HG03135 (cell line): ENCODE measurements at regions not wholly inside any gene's neighbourhood (a gene's known extent, or its start where the extent isn't known, plus 50 kb on each side); places are given as distances from the start of the nearest gene placed in this dataset.
"Not testable (repeated sequence)": the region's sequence is repeated elsewhere in the genome, so short reads cannot be mapped to it uniquely, and the experiment has no call there.

Experiments
- ATAC-seq: cut with Tn5 transposase; IDR thresholded peaks from one replicate; pipeline ENCODE4 v1.9.1; 2021; ENCODE audit warnings: mild to moderate bottlenecking, moderate library complexity; ENCODE audit not compliant: unreplicated experiment

DNA sequence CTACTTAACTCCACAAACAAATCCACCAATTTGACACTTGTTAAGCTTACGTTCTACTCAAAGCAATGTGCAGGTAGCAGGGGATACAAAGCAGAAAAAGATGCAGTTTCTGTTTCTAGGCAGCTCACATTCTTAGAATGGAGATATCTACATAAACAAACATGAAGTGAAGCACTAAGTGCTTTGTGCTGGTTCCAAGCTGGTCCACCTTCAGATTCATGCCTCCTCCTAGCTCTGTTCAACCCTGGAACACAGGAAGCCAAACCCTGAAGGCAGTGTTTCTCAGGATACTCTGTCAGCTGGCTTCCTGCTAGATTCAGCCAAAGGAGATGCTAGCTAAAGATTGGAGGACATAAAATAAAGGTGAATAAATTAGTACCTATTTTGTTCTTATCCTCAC, 55.3 kb upstream of the NOL4 start:
- ATAC-seq = no peak

DNA sequence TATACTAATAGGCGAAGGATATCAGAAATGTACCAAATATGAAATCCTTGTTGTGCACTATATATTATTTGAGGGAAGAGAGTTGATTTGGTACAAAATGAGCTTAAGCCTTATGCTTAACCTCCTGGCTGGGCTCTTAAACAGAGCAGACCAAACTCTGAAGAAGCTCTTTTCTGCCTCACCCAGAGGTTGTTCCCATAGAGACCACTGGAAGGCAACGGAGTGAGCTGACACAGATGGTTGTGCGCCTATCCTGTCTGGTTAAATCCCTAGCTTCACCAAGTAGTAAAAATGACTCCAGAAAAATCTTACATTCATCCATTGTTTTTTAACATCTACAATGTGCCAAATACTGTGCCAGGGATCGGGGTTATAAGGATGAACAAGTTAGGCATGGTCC, 55.9 kb upstream of the NOL4 start:
- no peak for ATAC-seq

DNA sequence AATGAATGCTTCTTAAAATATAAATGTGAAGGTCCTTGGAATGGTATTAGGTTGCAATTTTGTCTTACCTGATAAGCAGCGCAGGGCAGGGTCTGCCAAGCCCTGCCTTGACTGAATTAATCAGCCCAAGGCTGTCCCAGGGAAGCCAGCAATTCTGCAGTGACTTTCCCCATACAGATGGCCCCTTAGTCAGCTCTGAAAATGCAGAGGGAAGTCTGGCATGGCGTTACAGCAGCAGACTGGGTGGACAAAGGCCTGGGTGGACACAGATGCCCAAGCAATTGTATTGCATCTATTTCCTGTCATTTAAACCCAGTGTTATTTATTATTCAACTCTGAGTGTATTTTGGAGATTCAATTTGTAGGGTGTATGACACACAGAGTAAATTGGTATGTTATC, 56.6 kb upstream of the NOL4 start:
- ATAC-seq = no peak

DNA sequence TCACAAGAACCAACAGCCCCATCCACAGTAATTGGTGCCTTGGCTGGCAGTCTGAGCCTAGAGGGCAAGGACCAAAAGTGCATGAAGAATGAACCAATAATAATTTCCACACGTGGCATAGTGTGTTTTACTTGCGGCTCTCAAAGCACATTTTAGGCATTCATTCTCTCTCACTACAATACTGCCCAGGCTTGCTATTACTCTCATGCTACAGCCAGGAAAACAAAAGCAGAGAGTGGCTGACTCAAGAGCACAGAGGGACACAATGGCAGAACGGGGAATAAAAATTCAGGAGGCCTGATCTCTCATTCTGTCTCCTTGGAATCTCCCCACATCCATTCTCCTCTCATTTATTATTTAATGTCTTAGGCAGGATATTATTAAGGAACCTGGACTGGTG, 57.0 kb upstream of the NOL4 start:
- ATAC-seq = no peak

DNA sequence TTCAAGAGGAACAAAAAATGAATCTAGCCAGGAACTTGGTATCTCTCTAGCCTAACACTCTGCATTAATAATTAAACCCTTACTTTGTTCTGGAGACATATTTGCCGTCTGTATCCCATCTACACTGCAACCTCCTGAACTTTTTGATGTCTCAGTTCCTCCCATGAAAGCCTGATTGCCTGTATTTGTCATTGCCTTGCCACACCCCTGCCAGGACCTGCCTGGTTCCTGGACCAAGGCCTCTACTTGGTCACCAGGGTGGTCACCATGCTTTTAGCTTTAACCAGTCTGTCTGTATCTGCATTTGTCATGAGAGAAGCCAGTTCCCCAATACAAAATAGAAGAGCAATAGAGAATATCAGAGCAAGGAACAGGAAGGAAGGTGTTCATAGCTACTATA, 58.8 kb upstream of the NOL4 start:
- no peak for ATAC-seq

DNA sequence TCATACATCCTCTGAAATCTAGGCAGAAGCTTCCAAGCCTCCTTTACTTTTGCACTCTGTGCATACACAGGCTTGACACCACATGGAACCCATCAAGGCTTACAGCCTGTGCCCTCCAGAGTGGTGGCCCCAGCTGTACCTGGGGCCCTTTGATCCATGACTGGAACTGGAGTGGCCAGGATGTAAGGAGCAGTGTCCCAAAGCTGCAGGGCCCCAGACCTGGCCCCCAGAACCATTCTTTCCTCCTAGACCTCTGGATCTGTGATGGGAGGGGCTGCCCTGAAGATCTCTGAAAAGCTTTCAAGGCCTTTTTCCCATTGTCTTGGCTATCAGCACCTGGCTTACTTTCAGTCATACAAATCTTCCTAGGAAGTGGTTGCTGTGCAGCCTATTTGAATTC, 63.1 kb upstream of the NOL4 start:
- no peak for ATAC-seq

DNA sequence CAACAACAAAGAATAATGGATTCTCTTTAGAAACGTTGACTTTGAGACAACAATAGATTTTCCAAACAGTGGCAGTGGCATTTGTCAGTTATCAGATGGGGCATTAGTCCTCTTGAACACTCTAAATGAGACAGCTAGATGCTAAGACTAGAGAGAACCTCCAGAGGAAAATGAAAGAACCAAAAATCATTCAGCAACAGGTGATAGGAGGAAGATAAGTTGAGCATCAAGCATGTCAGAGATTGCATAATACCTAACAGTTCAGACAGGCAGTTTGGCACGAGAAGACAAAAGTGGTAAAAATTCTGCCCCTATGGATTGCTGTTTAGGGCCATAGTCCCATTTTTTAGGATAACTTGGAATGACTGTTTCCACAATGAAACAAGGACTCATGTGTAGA, 67.9 kb upstream of the NOL4 start:
- no peak for ATAC-seq

DNA sequence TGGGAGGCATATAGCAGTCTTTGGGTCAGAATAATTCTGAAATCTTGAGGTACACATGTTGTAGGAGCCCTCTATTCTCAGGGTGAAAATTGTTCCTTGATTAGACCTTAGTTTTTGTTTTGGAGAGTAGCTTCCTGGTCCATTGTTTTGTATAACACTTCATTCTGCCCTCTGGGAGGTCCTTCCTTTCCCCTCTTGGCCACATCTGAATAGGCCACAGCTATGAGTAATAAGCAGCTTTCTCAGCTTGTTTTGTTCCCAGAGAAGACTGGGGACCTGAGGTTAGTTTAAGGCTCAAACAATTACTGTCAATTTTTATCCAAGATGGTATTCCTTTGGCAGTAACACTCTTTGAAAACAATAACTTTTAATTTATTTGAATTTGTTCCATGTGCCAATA, 72.6 kb upstream of the NOL4 start:
- no peak for ATAC-seq

DNA sequence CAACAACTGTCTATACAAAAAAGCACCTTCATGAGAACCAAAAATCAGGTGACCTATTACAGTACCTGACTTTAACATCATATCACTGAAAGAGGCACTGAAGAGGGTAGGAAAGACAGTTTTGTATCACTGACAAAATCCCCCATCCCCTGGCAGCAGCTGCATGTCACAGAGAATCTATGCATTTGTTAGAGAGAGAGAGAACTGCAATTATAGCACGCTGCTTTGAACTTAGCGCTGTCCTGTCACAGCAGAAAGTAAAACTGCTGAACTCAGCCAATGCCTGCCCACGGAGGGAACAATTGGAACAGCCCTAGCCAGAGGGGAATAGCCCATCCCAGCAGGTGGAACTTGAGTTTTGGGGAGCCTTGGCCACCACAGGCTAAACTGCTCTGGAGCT, 75.1 kb upstream of the NOL4 start:
- no peak for ATAC-seq

DNA sequence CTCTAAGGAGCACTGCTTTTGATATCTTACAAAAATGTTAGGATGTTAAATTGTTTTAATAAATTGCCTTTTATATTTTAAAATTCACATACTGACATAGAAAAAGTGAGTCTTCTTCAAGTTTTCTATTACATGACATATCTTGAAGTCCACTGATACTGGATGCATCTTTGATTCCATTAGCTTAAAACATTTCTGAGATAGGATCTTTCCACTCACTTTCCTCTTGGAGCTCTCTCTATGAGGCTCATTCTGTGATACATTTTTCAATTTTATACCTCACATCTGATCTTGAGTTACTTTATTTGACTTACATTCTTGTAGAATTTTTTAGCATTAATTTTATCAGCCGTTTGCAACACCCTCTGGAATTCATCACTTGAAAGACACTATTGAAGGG, 86.8 kb upstream of the NOL4 start:
- ATAC-seq = no peak

DNA sequence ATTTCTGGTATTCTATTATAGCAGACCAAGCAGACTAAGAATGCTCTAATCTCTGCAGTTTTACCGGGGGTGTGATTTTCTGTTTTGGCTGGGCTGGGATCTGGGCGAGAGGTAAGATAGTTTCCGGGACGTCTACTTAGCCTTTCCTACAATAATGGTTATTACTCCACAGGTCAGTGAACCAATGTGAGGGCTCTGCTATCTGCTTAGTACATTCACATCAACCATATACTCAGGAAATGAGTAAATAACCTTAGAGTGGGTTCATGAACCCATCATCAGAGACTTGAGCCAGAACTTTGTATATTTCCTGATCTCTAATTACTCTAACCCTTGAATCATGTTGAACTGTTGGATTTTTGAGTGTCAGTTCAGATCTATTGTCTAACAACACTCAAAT, 90.1 kb upstream of the NOL4 start:
- no peak for ATAC-seq

DNA sequence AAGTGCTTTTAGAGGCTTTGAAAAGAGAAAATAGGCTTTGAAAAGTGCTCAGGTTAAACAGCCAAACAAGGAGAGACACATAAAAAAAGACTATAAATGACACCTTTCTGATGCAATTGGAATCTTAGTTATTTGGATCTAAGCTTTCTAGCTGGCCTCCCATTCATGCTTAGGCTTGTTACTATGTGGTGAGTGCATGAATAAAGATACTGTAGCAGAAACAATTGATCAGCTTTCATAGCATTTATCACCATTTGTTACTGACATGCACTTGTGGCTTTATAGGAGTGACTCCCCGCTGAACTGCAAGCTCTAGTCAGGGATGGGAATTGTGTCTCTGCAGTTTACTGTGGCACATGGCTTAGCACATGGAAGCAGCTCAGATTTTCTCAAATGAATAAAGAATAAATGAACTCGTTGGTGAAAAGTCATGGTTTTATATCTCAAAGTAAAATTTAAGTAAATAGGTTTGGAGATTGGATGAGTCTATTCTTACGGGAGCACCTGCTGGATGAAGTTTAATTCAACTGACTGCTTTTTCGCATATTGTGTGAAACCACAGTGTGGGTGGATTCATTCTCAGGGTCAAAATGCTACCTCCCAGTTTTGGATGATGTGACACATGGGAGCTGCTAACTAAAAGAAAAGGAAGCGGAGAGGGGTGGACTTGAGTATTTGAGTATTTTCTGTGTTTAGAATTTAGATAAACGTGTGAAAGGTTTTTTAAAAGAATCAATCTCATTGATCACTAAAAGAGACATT, 91.1 kb upstream of the NOL4 start:
- no peak for ATAC-seq

DNA sequence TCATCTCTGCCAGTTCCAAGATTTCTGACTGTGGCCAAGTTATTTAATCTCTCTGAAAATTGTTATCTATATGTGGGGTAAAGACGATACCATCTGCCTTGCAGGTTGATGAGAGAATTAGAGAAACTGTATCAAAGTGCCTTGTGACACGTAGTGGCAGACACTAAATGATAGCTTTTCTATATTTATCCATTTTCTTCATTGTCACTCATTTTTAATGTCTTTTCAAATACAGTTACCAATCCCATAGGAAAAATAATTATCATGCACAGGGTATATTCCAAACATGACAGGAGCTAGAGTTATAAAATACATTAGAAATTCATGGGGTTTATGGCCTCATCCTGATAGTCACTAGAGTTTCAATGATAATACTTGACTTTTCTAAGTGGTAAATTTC, 95.6 kb upstream of the NOL4 start:
- no peak for ATAC-seq

DNA sequence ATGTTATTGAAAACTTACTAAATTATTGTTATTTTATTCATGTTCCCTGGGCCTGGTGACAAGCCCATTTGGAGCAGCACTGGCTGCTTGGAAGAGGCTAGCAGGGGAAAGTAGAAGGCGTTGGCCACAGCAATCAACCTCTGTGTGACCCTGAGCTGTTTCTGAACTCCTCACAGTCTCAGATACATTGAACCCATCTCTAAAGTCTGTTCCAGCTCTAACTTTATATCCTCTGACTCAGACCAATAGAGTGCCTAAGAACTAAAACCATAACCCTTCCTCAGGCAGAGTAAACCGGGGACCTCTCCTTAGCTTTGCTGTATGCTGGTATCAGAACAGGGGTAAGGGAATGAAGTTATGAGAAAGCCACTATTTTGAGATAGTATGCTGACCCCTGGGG, 96.4 kb upstream of the NOL4 start:
- ATAC-seq = peak; percentile 71

DNA sequence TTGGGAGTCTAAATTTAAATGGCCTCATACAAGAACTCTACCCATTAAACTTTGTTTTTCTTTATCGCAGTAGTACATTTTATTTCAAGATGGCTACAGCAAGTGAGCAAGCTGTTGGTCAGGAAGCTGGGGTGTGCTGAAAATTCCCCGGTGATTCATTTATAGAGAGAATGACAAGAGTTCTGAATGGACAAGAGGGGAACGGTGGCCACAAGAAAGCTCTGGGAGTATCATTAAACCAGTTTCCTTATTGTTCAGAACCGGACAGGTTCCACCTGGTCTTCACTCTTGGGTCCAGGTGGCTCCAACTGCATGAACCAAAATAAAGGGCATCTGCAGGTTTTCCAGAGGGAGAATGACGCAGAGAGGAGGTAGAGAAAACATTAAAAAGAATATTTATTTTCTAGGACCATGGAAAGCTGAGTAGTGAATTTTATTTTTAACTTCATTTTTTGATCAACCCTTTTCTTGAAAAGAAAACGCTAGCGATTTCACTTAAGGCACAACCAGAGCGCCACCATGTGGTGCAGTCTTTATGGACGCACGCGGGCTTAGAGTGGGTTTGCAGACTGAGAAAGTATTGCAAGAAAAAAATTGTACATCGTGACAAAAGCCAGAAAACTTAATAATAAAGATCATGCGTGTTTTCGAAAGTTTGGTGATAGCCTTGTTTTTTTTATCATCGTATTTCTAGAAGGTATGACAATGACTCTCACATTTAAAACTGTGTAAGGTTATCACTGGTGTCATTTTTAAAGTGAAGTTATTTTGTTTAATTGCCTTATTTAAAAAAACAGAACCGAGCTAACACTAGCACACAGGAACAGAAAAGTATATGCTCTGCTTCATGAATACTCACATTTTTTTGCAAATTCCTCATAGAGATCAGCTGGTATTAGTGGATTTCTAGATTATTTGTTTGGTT, 97.9 kb upstream of the NOL4 start:
- no peak for ATAC-seq

DNA sequence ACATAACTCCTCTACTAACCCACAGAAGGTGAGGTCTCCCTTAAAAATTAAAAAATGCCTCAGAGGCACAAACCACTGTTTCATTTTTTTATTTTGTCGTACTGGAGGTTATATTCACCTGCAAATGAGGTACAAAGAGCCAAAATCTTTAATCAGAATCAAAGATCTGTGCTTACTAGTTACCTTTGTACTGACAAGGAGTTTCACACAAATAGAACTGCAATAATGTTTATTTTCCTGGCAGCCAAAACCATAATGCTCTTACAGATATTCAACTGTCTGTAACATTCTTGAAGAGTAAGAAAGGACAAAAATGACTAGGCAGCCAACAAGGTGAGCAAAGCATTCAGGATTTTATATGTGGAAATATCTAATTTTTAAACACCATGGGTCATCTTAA, 105.1 kb upstream of the NOL4 start:
- ATAC-seq = no peak

DNA sequence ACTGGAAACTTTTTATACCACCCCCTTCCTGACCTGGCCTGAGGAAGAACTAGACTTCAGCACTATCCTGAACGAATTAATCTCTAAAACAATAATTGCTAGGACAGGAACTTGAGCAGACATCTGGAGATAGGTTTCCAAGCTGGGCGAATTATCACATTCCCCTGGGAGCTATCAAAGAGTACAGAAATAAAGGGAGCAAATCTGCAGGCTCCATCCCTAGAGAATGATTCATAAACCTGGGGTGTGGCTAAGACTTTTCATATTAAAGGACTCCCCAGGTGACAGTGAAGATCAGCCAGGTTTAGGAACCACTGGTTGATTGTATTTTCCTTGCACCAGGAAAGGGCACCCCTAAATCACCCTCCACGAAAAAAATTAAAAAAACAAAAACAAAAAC, 105.6 kb upstream of the NOL4 start:
- no peak for ATAC-seq

DNA sequence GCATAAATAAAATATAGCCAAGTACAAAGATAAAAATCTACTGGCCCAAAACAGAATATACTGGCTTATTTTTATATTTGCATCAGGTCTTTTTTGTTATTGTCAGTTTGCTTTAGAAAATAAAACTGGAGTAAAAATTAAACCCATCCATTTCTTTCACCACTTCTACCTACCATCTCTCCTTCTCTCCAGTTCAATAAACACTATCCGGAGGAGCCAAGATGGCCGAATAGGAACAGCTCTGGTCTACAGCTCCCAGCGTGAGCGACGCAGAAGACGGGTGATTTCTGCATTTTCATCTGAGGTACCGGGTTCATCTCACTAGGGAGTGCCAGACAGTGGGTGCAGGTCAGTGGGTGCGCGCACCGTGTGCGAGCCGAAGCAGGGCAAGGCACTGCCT, 106.2 kb upstream of the NOL4 start:
- ATAC-seq = not testable (repeated sequence)

DNA sequence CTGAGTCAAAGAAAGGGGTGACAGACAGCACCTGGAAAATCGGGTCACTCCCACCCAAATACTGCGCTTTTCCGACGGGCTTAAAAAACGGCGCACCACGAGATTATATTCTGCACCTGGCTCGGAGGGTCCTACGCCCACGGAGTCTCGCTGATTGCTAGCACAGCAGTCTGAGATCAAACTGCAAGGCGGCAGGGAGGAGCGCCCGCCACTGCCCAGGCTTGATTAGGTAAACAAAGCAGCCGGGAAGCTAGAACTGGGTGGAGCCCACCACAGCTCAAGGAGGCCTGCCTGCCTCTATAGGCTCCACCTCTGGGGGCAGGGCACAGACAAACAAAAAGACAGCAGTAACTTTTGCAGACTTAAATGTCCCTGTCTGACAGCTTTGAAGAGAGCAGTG, 106.6 kb upstream of the NOL4 start:
- ATAC-seq = not testable (repeated sequence)

DNA sequence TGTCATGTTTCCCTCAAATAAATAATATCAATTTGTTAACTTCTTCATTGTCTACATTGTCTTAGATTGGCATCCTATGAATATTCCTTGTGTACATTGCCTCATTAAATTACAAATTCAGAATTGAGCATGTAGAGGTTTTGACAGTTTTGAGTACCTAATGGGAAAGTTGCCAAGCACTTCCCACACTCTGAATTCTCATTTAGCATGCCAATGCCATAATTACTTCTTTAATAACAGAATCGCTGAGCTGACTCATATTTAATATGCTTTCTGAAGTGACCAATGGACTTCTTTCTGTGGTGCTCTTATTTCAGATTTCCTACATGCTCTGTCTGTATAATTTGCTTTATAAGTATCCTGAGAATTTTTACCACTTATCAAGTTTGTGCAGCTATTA, 114.4 kb upstream of the NOL4 start:
- ATAC-seq = no peak

DNA sequence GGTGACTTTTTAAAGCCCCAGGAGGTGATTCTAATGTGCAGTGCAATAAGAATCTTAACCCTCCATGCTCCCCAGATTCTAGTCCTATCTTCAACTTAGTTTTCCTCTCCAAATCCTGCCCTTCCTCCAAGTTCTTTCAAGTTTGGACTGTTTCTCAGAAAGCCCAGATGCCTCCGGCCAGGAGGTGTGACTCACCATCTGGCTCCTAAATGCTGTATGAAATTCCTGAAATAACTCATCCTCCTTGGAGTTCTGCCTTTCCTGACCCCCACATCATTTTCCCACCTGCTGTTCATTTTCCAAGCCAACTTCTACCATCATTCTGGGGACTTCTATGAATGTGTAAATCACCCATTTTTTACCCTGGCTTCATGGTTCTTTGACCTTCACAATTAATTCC, 118.2 kb upstream of the NOL4 start:
- ATAC-seq = no peak

DNA sequence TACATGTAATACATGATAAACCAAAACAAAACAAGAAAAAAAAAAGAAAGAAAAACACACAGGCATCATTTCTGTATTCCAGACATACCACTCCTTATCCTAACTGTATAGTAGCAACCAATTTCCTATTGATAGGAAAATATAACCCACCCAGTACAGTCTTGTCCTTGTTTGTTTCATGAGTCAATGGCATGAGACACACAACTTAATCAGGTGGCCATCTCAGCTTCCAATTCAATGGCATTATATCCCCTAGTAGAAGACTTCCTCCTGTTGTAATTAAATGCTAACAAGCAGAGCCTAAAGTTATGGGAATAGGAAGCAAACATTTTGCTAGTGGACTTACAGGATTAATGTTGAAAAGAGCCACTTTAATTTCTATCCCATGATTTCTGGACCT, 121.0 kb upstream of the NOL4 start:
- no peak for ATAC-seq
